Endothelial cell of umbilical vein (primary cell): ENCODE measurements at regions not wholly inside any gene's neighbourhood (a gene's known extent, or its start where the extent isn't known, plus 50 kb on each side); places are given as distances from the start of the nearest gene placed in this dataset.
A peak's percentile ranks its signal among the peaks of the same experiment; 100 is the strongest.

Source experiments
- BruUV-seq: library from RNA; stranded (reverse); fragments of 400-500 nt; replicated peaks from 2 replicates; lab custom pipeline; 2021; lab: Mats Ljungman, UMichigan
- CTCF ChIA-PET: fragments of 300-600, 350-600 bp; sonication (Branson Sonifier 250); formaldehyde crosslinking; loops from one replicate; lab custom pipeline; 2021; ENCODE audit warnings: antibody characterized with exemption, inconsistent platforms; lab: Charles Lee
- POLR2A ChIA-PET: fragments of 300-600, 350-600 bp; sonication (Branson Sonifier 250); formaldehyde crosslinking; loops from one replicate; lab custom pipeline; 2021; ENCODE audit warnings: antibody characterized with exemption, inconsistent platforms; lab: Charles Lee
- DNase-seq: peaks from one replicate; pipeline ENCODE4 v3.0.0-alpha.2; 2011; ENCODE audit warnings: low read depth, low spot score
- FAIRE-seq: peaks from 2 replicates; lab custom pipeline; 2011; peaks lifted over from hg19 to GRCh38; lab: Jason Lieb, UNC
- H2AFZ ChIP-seq: 2 replicates; pipeline ENCODE4 v1.6.0; 2012; ENCODE audit warnings: low read depth, low read length, control low read depth, inconsistent platforms
- H3K27ac ChIP-seq: 2 replicates; pipeline ENCODE4 v1.5.1; 2011; ENCODE audit warnings: low read depth, mild to moderate bottlenecking, control low read depth, low read length, moderate library complexity; ENCODE audit not compliant: insufficient read depth
- H3K27me3 ChIP-seq, 2 experiments: 2 replicates each; pipeline versions ENCODE4 v1.6.0 to v1.6.1; 2011; ENCODE audit warnings: low read length in 2 of 2, mixed read lengths in 1 of 2; ENCODE audit not compliant: control insufficient read depth in 2 of 2, insufficient read depth in 2 of 2
- H3K36me3 ChIP-seq, 2 experiments: 2 replicates in 1 of 2; 3 replicates in 1 of 2; pipeline ENCODE4 v1.5.1; 2011; ENCODE audit warnings: low read length in 2 of 2, mild to moderate bottlenecking in 1 of 2, moderate library complexity in 1 of 2; ENCODE audit not compliant: control insufficient read depth in 2 of 2, insufficient read depth in 2 of 2; ENCODE audit errors: extremely low read depth in 1 of 2
- H3K4me1 ChIP-seq: 3 replicates; pipeline ENCODE4 v1.5.1; 2011; ENCODE audit warnings: mild to moderate bottlenecking, low read length; ENCODE audit not compliant: control insufficient read depth, insufficient read depth; ENCODE audit errors: extremely low read depth
- H3K4me2 ChIP-seq: 2 replicates; pipeline ENCODE4 v1.6.1; 2011; ENCODE audit warnings: low read length, control low read depth, mixed read lengths; ENCODE audit not compliant: insufficient read depth
- H3K4me3 ChIP-seq, 3 experiments: fragments of 200-600 bp in 1 of 3; sonication (generic), shearing (Covaris generic) in 1 of 3; replicated peaks in 1 of 3; 2 replicates each; pipeline ENCODE4 v1.5.1; 2011 to 2016; ENCODE audit warnings: control low read depth in 3 of 3, low read length in 3 of 3, mild to moderate bottlenecking in 2 of 3, inconsistent platforms in 1 of 3, low read depth in 1 of 3, moderate library complexity in 1 of 3; ENCODE audit not compliant: insufficient read depth in 1 of 3
- H3K79me2 ChIP-seq: 2 replicates; pipeline ENCODE4 v1.6.0; 2012; ENCODE audit warnings: low read length, inconsistent platforms; ENCODE audit not compliant: control insufficient read depth, insufficient read depth
- H3K9ac ChIP-seq: replicated peaks from 2 replicates; pipeline ENCODE3; 2011; ENCODE audit warnings: low read length, control low read depth; ENCODE audit not compliant: insufficient read depth; ENCODE audit errors: extremely low read depth
- H3K9me1 ChIP-seq: replicated peaks from 3 replicates; pipeline ENCODE4 v1.6.0; 2011; ENCODE audit warnings: mild to moderate bottlenecking, low read length; ENCODE audit not compliant: control insufficient read depth, insufficient read depth; ENCODE audit errors: extremely low read depth
- H3K9me3 ChIP-seq: replicated peaks from 2 replicates; pipeline ENCODE4 v1.5.1; 2012; ENCODE audit warnings: low read length, inconsistent platforms; ENCODE audit not compliant: control insufficient read depth, insufficient read depth
- H4K20me1 ChIP-seq: replicated peaks from 2 replicates; pipeline ENCODE3; 2011; ENCODE audit warnings: mild to moderate bottlenecking, low read length; ENCODE audit not compliant: control insufficient read depth, insufficient read depth; ENCODE audit errors: extremely low read depth
- EZH2 ChIP-seq: IDR thresholded peaks from 2 replicates; pipeline ENCODE4 v1.6.1; 2012; ENCODE audit warnings: borderline replicate concordance, low read depth, mild to moderate bottlenecking, moderate library complexity, low read length, inconsistent platforms; ENCODE audit not compliant: severe bottlenecking
- FOS ChIP-seq: IDR thresholded peaks from 2 replicates; pipeline ENCODE4 v1.6.1; 2011; ENCODE audit warnings: mild to moderate bottlenecking, low read length, moderate library complexity, borderline replicate concordance; ENCODE audit not compliant: insufficient read depth
- GATA2 ChIP-seq: IDR thresholded peaks from 2 replicates; pipeline ENCODE4 v1.7.0; 2011; ENCODE audit warnings: low read depth, mild to moderate bottlenecking, moderate library complexity, mixed read lengths, low read length; ENCODE audit not compliant: insufficient read length, insufficient read depth
- JUN ChIP-seq: IDR thresholded peaks from 2 replicates; pipeline ENCODE4 v1.6.1; 2011; ENCODE audit warnings: borderline replicate concordance, low read depth; ENCODE audit not compliant: insufficient read length, insufficient read depth
- MYC ChIP-seq: IDR thresholded peaks from one replicate; pipeline ENCODE4 v1.6.1; 2011; ENCODE audit warnings: mild to moderate bottlenecking, low read depth, low read length
- POLR2A ChIP-seq: IDR thresholded peaks from 2 replicates; pipeline ENCODE4 v1.6.1; 2012; ENCODE audit warnings: low read depth, mild to moderate bottlenecking, control low read depth, low read length
- POLR2AphosphoS5 ChIP-seq: IDR thresholded peaks from 2 replicates; pipeline ENCODE4 v1.6.1; 2012; ENCODE audit warnings: low read depth, mild to moderate bottlenecking, control low read depth, low read length, moderate library complexity; ENCODE audit not compliant: insufficient read depth
- dilution Hi-C: fragments of 300-500 bp; cut with MboI; formaldehyde crosslinking; loops from one replicate; pipeline ENCODE4 v1.15.0; 2019; ENCODE audit warnings: low sequenced_read_pairs; ENCODE audit not compliant: extremely low pct_ligation_motif_present
- intact Hi-C: fragments of 100-400 bp; cut with micrococcal nuclease; formaldehyde crosslinking; loops from one replicate; pipeline ENCODE4 v1.10.0; 2022
- TF ChIP-seq, protein P1 (sequence below): IDR thresholded peaks from 2 replicates; pipeline ENCODE4 v1.6.1; 2011; ENCODE audit not compliant: insufficient read depth, insufficient read length
- TF ChIP-seq, protein P2 (sequence below), 2 donors: IDR thresholded peaks; 1 replicate in 1 of 2; 2 replicates in 1 of 2; pipeline ENCODE4 v1.5.1; 2011; ENCODE audit warnings: low read length in 2 of 2, mild to moderate bottlenecking in 2 of 2, moderate library complexity in 2 of 2, control low read depth in 1 of 2, inconsistent platforms in 1 of 2, low read depth in 1 of 2; ENCODE audit not compliant: insufficient read depth in 1 of 2; ENCODE audit errors: extremely low read depth in 1 of 2

DNA sequence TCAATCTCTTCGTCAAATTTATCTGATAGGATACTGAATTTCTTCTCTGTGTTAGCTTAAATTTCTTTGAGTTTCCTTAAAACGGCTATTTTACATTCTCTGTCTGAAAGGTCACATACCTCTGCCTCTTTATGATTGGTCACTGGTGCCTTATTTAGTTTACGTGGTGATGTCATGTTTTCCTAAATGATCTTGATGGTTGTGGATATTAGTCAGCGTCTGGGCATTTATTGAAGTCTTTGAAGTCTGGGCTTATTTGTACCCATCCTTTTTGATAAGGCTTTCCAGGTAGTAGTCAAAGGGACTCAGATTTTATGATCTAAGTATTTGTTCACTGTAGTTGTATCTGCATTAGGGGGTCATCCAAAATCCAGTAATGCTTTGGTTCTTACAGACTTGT lies 1407.5 kb upstream of the LRRTM3 start:
- CTCF ChIA-PET = no interaction called here
- no peaks in the 10 kb centered on the region for H3K9me3 ChIP-seq
- no peak overlapping the region for H3K9ac ChIP-seq
- no peak overlapping the region for H3K4me2 ChIP-seq
- peak overlapping the region; percentile 38 for H3K27ac ChIP-seq
- peak; percentile 14 for DNase-seq
- no peaks in the 10 kb centered on the region for H4K20me1 ChIP-seq
- H3K9me1 ChIP-seq = no peaks in the 10 kb centered on the region
- BruUV-seq = no TSS peak
- peak; percentile 62 for FAIRE-seq
- POLR2A ChIA-PET = no interaction called here
- no peak overlapping the region for H2AFZ ChIP-seq
- no peaks in the 10 kb centered on the region for H3K4me1 ChIP-seq
- H3K27me3 ChIP-seq = no peaks in the 10 kb centered on the region
- dilution Hi-C loops (no loop called here), intact Hi-C loops (no loop called here)
- H3K79me2 ChIP-seq = no peaks in the 10 kb centered on the region
- H3K4me3 ChIP-seq = no peak overlapping the region
- TF ChIP-seq POLR2AphosphoS5 (no peak), JUN (peak; percentile 9)
- H3K36me3 ChIP-seq = no peaks in the 10 kb centered on the region

- intact Hi-C loops (no loop called here), dilution Hi-C loops (no loop called here)
- Histone ChIP-seq H3K4me3 (no peak overlapping the region), H2AFZ (no peak overlapping the region), H3K27me3 (no peaks in the 10 kb centered on the region), H3K9me1 (no peaks in the 10 kb centered on the region), H3K9me3 (no peaks in the 10 kb centered on the region), H4K20me1 (no peaks in the 10 kb centered on the region), H3K4me2 (no peak overlapping the region), H3K79me2 (no peaks in the 10 kb centered on the region), H3K9ac (no peak overlapping the region), H3K27ac (no peak overlapping the region), H3K36me3 (no peaks in the 10 kb centered on the region), H3K4me1 (no peaks in the 10 kb centered on the region)
- TF ChIP-seq EZH2 = no peak
- TF ChIP-seq, protein P1, sequence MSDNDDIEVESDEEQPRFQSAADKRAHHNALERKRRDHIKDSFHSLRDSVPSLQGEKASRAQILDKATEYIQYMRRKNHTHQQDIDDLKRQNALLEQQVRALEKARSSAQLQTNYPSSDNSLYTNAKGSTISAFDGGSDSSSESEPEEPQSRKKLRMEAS = no peak
- no peak for TF ChIP-seq JUN
- TF ChIP-seq POLR2AphosphoS5 = no peak
- TF ChIP-seq MYC = no peak
- no peak for TF ChIP-seq FOS
- TF ChIP-seq GATA2 = no peak
- TF ChIP-seq, protein P2, sequence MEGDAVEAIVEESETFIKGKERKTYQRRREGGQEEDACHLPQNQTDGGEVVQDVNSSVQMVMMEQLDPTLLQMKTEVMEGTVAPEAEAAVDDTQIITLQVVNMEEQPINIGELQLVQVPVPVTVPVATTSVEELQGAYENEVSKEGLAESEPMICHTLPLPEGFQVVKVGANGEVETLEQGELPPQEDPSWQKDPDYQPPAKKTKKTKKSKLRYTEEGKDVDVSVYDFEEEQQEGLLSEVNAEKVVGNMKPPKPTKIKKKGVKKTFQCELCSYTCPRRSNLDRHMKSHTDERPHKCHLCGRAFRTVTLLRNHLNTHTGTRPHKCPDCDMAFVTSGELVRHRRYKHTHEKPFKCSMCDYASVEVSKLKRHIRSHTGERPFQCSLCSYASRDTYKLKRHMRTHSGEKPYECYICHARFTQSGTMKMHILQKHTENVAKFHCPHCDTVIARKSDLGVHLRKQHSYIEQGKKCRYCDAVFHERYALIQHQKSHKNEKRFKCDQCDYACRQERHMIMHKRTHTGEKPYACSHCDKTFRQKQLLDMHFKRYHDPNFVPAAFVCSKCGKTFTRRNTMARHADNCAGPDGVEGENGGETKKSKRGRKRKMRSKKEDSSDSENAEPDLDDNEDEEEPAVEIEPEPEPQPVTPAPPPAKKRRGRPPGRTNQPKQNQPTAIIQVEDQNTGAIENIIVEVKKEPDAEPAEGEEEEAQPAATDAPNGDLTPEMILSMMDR (IDR thresholded peaks at IDR 0.05; ENCODE audit: extremely low read depth in 1 of 2, insufficient read depth in 1 of 2, low read depth in 1 of 2, low read length in 2 of 2) = no peak
- TF ChIP-seq POLR2A = no peak
- ChIA-PET POLR2A (no interaction called here), CTCF (interaction anchor here (0.7 kb wide), 1 partner anchor 14 kb away, joined by 3 read pairs; no protein-coding TSS in a partner anchor)
- FAIRE-seq (no peak), DNase-seq (no peak)
- BruUV-seq = no TSS peak
Observed at GRCh38 chr10:65528986-65529385, 1396.8 kb upstream of the LRRTM3 start.
